ENCODE measurements at regions not wholly inside any gene's neighbourhood (a gene's known extent, or its start where the extent isn't known, plus 50 kb on each side); places are given as distances from the start of the nearest gene placed in this dataset.

DNA sequence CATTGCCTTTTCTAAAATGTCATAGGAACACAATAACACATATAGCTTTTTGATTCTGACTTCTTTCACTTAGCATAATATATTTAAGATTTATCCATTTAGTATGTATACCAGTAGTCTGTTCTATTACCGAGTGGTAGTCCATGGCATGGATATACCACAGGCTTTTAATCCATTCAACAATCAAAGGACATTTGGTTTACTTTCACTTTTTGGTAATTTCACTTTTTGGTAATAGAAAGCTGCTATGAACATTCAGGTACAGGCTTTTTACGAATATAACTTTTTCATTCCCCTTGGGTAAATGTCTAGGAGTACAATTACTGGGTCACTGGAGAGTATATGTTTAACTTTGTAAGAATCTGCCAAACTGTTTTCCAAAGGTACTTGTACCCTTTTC is 100.7 kb upstream of the PRICKLE1 start (continued):
- TF ChIP-seq, protein P1, sequence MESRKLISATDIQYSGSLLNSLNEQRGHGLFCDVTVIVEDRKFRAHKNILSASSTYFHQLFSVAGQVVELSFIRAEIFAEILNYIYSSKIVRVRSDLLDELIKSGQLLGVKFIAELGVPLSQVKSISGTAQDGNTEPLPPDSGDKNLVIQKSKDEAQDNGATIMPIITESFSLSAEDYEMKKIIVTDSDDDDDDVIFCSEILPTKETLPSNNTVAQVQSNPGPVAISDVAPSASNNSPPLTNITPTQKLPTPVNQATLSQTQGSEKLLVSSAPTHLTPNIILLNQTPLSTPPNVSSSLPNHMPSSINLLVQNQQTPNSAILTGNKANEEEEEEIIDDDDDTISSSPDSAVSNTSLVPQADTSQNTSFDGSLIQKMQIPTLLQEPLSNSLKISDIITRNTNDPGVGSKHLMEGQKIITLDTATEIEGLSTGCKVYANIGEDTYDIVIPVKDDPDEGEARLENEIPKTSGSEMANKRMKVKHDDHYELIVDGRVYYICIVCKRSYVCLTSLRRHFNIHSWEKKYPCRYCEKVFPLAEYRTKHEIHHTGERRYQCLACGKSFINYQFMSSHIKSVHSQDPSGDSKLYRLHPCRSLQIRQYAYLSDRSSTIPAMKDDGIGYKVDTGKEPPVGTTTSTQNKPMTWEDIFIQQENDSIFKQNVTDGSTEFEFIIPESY (IDR thresholded peaks at IDR 0.05) = no peak

DNA sequence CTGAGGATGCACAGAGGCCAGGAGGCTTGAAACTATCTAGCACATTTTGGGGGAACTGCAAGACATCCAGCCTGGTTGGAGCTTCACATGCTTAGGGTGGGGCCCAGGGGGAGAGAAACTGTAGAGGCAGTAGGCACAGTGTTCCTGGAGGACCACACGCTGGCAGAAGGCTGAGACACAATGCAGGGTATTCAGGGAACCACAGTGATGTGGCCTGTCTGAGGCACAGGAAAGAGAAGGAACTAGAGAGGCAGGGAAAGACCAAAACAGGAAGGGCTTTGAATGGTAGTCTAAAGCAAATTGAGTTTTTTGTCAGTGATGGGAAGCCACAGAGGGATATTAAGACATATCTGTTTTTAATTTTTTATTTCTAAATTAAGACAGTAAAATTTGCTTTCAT is 100.2 kb upstream of the PRICKLE1 start:
- 59% methylated on average over 1 of the region's 1 CpG for WGBS
- TF ChIP-seq RAD21 (IDR thresholded peaks at IDR 0.05) (no peak), EGR1 (IDR thresholded peaks at IDR 0.05; ENCODE audit: low read depth in 2 of 2) (no peak), GABPA (IDR thresholded peaks at IDR 0.05 in 1 of 2, conservative IDR thresholded peaks at IDR 0.05 in 1 of 2) (no peak), HNF4G (IDR thresholded peaks at IDR 0.05) (no peak), HNF4A (conservative IDR thresholded peaks at IDR 0.05) (no peak), JUND (IDR thresholded peaks at IDR 0.05) (no peak), FOXA1 (IDR thresholded peaks at IDR 0.05) (no peak), FOXA2 (IDR thresholded peaks at IDR 0.05) (no peak), NR2F2 (IDR thresholded peaks at IDR 0.05) (no peak), YY1 (IDR thresholded peaks at IDR 0.05) (no peak), RXRA (IDR thresholded peaks at IDR 0.05) (no peak)
- TF ChIP-seq, protein P2, sequence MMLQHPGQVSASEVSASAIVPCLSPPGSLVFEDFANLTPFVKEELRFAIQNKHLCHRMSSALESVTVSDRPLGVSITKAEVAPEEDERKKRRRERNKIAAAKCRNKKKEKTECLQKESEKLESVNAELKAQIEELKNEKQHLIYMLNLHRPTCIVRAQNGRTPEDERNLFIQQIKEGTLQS (IDR thresholded peaks at IDR 0.05) = no peak
- TF ChIP-seq, protein P1 (IDR thresholded peaks at IDR 0.05) = no peak
- TF ChIP-seq, protein P3, sequence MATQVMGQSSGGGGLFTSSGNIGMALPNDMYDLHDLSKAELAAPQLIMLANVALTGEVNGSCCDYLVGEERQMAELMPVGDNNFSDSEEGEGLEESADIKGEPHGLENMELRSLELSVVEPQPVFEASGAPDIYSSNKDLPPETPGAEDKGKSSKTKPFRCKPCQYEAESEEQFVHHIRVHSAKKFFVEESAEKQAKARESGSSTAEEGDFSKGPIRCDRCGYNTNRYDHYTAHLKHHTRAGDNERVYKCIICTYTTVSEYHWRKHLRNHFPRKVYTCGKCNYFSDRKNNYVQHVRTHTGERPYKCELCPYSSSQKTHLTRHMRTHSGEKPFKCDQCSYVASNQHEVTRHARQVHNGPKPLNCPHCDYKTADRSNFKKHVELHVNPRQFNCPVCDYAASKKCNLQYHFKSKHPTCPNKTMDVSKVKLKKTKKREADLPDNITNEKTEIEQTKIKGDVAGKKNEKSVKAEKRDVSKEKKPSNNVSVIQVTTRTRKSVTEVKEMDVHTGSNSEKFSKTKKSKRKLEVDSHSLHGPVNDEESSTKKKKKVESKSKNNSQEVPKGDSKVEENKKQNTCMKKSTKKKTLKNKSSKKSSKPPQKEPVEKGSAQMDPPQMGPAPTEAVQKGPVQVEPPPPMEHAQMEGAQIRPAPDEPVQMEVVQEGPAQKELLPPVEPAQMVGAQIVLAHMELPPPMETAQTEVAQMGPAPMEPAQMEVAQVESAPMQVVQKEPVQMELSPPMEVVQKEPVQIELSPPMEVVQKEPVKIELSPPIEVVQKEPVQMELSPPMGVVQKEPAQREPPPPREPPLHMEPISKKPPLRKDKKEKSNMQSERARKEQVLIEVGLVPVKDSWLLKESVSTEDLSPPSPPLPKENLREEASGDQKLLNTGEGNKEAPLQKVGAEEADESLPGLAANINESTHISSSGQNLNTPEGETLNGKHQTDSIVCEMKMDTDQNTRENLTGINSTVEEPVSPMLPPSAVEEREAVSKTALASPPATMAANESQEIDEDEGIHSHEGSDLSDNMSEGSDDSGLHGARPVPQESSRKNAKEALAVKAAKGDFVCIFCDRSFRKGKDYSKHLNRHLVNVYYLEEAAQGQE (IDR thresholded peaks at IDR 0.05) = no peak
- TF ChIP-seq, protein P4, sequence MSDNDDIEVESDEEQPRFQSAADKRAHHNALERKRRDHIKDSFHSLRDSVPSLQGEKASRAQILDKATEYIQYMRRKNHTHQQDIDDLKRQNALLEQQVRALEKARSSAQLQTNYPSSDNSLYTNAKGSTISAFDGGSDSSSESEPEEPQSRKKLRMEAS (IDR thresholded peaks at IDR 0.05) = no peak
- Histone ChIP-seq H3K27me3 (ENCODE audit: control insufficient read depth in 4 of 4, insufficient read depth in 4 of 4, low read length in 3 of 4) (no peaks in the 10 kb centered on the region), H3K4me1 (ENCODE audit: control insufficient read depth in 4 of 4, insufficient read depth in 4 of 4, low read length in 3 of 4) (no peaks in the 10 kb centered on the region), H3K27ac (ENCODE audit: low read depth in 1 of 2, low read length in 2 of 2) (no peak overlapping the region), H3K9me3 (ENCODE audit: control insufficient read depth in 4 of 4, low read length in 3 of 4) (no peaks in the 10 kb centered on the region), H3K4me3 (ENCODE audit: low read depth in 1 of 3, low read length in 3 of 3) (no peak overlapping the region), H3K9ac (ENCODE audit: low read depth in 1 of 2, low read length in 2 of 2) (no peak overlapping the region), H3K36me3 (ENCODE audit: control insufficient read depth in 4 of 4, insufficient read depth in 3 of 4, low read depth in 1 of 4, low read length in 3 of 4) (no peaks in the 10 kb centered on the region)
- DNase-seq (ENCODE audit: low spot score) = no peak

All from liver (tissue), 7 donors.